ENCODE measurements at regions not wholly inside any gene's neighbourhood (a gene's known extent, or its start where the extent isn't known, plus 50 kb on each side); places are given as distances from the start of the nearest gene placed in this dataset.

DNA sequence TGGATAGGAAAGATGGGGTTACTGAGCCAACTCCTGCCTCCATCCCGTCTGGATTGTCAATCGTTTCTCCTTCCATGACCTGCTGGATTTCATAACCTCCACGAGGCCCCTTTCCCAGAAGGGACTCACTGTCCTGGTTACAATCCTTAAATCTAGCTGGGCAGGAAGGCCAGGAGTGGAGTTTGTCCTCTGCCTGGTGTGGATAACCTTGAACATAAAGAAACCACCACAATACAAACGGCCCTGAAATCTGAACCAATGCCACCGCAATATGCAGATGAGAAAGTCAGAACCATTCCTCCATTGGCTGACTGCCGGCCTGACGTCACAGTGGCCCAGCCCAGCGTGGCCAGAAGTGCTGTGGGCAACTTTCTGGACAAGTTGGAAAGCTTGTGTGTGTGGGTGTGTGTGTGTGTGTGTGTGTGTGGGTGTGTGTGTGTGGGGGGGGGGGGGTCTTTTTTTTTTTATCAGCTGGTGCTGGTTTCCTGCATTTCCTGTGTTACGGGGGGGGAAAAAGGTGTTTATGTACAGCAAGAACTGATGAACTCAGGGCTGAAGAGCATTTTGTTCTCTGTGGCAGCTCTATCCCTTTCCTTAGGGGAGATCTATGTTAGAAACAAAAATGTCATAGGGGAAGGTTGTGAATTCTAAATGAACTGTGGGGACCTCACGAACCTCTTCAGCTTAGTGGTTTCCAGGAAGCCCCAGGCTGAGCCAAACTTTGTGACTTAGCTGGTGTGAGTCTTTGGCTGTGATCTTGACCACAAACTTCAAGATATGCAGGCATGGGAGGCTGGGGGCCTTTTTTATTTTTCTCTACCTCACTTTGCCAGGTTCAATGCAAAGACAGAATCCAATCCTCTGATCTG is 81.6 kb upstream of the MED13L start (continued):
- TF ChIP-seq, protein P1, sequence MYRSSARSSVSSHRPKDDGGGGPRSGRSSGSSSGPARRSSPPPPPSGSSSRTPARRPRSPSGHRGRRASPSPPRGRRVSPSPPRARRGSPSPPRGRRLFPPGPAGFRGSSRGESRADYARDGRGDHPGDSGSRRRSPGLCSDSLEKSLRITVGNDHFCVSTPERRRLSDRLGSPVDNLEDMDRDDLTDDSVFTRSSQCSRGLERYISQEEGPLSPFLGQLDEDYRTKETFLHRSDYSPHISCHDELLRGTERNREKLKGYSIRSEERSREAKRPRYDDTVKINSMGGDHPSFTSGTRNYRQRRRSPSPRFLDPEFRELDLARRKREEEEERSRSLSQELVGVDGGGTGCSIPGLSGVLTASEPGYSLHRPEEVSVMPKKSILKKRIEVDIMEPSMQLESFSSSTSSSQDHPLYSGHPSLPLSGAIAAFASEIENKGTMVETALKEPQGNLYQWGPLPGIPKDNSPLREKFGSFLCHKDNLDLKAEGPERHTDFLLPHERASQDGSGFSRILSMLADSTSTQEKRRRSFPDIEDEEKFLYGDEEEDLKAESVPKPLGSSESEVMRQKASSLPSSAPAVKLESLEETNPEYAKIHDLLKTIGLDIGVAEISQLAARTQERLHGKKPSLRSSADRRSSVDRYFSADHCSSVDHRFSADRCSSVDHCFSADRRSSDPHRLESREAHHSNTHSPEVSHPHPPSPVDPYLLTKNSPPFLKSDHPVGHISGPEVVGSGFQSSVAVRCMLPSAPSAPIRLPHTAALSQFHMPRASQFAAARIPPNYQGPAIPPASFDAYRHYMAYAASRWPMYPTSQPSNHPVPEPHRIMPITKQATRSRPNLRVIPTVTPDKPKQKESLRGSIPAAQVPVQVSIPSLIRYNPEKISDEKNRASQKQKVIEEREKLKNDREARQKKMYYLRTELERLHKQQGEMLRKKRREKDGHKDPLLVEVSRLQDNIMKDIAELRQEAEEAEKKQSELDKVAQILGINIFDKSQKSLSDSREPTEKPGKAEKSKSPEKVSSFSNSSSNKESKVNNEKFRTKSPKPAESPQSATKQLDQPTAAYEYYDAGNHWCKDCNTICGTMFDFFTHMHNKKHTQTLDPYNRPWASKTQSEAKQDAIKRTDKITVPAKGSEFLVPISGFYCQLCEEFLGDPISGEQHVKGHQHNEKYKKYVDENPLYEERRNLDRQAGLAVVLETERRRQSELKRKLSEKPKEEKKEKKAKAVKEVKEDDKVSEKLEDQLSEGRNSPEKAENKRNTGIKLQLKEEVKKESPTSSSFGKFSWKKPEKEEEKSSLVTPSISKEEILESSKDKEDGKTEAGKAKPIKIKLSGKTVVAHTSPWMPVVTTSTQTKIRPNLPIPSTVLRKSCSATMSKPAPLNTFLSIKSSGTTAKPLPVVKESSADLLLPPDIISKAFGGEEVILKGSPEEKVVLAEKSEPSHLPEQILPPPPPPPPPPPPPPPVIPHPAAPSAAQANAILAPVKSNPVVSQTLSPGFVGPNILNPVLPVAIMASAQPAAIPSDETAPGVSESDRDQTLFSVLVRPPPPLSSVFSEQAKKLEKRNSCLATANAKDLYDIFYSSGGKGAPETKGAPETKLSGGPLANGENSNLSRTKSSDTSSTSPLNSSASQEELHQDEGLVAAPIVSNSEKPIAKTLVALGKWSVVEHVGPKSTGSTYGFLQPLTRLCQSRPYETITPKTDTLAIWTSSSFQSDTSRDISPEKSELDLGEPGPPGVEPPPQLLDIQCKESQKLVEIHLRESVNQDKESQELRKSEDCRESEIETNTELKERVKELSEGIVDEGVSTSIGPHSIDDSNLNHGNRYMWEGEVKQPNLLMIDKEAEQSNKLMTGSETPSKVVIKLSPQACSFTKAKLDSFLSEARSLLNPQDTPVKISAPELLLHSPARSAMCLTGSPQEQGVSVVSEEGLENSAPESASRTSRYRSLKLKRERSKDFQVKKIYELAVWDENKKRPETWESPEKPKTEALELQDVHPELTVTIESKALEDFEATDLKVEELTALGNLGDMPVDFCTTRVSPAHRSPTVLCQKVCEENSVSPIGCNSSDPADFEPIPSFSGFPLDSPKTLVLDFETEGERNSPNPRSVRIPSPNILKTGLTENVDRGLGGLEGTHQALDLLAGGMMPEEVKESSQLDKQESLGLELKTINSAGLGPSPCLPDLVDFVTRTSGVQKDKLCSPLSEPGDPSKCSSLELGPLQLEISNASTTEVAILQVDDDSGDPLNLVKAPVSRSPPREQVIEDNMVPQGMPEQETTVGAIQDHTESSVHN (CRISPR knock-in tag; IDR thresholded peaks at IDR 0.05): no peak
- TF ChIP-seq STAT5B (CRISPR knock-in tag; IDR thresholded peaks at IDR 0.05): no peak
- no peak for TF ChIP-seq ZSCAN25 (CRISPR knock-in tag; IDR thresholded peaks at IDR 0.05)
- no peak for TF ChIP-seq ZNF776 (CRISPR knock-in tag; IDR thresholded peaks at IDR 0.05)
- no peak for TF ChIP-seq SRSF4 (IDR thresholded peaks at IDR 0.05; ENCODE audit: low read depth, low read length, poor library complexity, severe bottlenecking)
- peak; percentile 38; the same call in 1 of the 2 replicates for TF ChIP-seq FOXK1 (CRISPR knock-in tag; IDR thresholded peaks at IDR 0.05; ENCODE audit: borderline replicate concordance, low read depth)
- TF ChIP-seq, protein P2, sequence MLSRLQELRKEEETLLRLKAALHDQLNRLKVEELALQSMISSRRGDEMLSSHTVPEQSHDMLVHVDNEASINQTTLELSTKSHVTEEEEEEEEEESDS (CRISPR knock-in tag; IDR thresholded peaks at IDR 0.05; ENCODE audit: borderline replicate concordance): peak; percentile 60; the same call in 1 of the 2 replicates
- TF ChIP-seq, protein P3, sequence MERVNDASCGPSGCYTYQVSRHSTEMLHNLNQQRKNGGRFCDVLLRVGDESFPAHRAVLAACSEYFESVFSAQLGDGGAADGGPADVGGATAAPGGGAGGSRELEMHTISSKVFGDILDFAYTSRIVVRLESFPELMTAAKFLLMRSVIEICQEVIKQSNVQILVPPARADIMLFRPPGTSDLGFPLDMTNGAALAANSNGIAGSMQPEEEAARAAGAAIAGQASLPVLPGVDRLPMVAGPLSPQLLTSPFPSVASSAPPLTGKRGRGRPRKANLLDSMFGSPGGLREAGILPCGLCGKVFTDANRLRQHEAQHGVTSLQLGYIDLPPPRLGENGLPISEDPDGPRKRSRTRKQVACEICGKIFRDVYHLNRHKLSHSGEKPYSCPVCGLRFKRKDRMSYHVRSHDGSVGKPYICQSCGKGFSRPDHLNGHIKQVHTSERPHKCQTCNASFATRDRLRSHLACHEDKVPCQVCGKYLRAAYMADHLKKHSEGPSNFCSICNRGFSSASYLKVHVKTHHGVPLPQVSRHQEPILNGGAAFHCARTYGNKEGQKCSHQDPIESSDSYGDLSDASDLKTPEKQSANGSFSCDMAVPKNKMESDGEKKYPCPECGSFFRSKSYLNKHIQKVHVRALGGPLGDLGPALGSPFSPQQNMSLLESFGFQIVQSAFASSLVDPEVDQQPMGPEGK (CRISPR knock-in tag; IDR thresholded peaks at IDR 0.05): peak; percentile 51; the same call in 1 of the 2 replicates
- peak; percentile 17; the same call in 1 of the 2 replicates for TF ChIP-seq HNF4G (IDR thresholded peaks at IDR 0.05; ENCODE audit: borderline replicate concordance, low read depth, low read length)
- TF ChIP-seq HNF4G (CRISPR knock-in tag; IDR thresholded peaks at IDR 0.05; ENCODE audit: borderline replicate concordance, low read depth): no peak
- TF ChIP-seq, protein P4, sequence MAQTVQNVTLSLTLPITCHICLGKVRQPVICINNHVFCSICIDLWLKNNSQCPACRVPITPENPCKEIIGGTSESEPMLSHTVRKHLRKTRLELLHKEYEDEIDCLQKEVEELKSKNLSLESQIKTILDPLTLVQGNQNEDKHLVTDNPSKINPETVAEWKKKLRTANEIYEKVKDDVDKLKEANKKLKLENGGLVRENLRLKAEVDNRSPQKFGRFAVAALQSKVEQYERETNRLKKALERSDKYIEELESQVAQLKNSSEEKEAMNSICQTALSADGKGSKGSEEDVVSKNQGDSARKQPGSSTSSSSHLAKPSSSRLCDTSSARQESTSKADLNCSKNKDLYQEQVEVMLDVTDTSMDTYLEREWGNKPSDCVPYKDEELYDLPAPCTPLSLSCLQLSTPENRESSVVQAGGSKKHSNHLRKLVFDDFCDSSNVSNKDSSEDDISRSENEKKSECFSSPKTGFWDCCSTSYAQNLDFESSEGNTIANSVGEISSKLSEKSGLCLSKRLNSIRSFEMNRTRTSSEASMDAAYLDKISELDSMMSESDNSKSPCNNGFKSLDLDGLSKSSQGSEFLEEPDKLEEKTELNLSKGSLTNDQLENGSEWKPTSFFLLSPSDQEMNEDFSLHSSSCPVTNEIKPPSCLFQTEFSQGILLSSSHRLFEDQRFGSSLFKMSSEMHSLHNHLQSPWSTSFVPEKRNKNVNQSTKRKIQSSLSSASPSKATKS (CRISPR knock-in tag; IDR thresholded peaks at IDR 0.05): 0 out of 2 replicates have a peak, but pooled peaks have one; percentile 35
- TF ChIP-seq HDAC1 (CRISPR knock-in tag; IDR thresholded peaks at IDR 0.05): peak; percentile 55; the same call in 1 of the 2 replicates
- TF ChIP-seq HMG20A (CRISPR knock-in tag; IDR thresholded peaks at IDR 0.05; ENCODE audit: borderline replicate concordance): peak; percentile 35; the same call in 1 of the 2 replicates
